Renal pelvis (tissue), 1 donor: ENCODE measurements at regions not wholly inside any gene's neighbourhood (a gene's known extent, or its start where the extent isn't known, plus 50 kb on each side); places are given as distances from the start of the nearest gene placed in this dataset.
A peak's percentile ranks its signal among the peaks of the same experiment; 100 is the strongest.
"Not testable (repeated sequence)": the region's sequence is repeated elsewhere in the genome, so short reads cannot be mapped to it uniquely, and the experiment has no call there.

Experiments
- DNase-seq: peaks from one replicate; pipeline ENCODE4 v3.0.0-alpha.2; 2013

GRCh38 chr5:56763711-56764466 is 51.5 kb upstream of the MAP3K1 start:
- DNase-seq: no peak

GRCh38 chr5:56763182-56763581 is 52.2 kb upstream of the MAP3K1 start:
- no peak for DNase-seq

- DNase-seq: no peak
Observed at GRCh38 chr5:56761151-56761885, 54.0 kb upstream of the MAP3K1 start.

- DNase-seq: no peak
Observed at GRCh38 chr5:56760723-56761122, 54.6 kb upstream of the MAP3K1 start.

- DNase-seq: no peak
Observed at GRCh38 chr5:56759521-56760216, 55.7 kb upstream of the MAP3K1 start.

GRCh38 chr5:56757077-56757476 is 58.3 kb upstream of the MAP3K1 start:
- no peak for DNase-seq

GRCh38 chr5:56755036-56755555 is 60.3 kb upstream of the MAP3K1 start:
- no peak for DNase-seq

GRCh38 chr5:56753588-56753987 is 61.8 kb upstream of the MAP3K1 start:
- not testable (repeated sequence) for DNase-seq

- DNase-seq: no peak
Observed at GRCh38 chr5:56751572-56752313, 63.6 kb upstream of the MAP3K1 start.

GRCh38 chr5:56749842-56750241 is 65.5 kb upstream of the MAP3K1 start:
- no peak for DNase-seq

- no peak for DNase-seq
Observed at GRCh38 chr5:56746553-56747339, 68.6 kb upstream of the MAP3K1 start.

- DNase-seq: no peak
Observed at GRCh38 chr5:56745864-56746263, 69.5 kb upstream of the MAP3K1 start.

GRCh38 chr5:56740868-56741267 is 74.5 kb upstream of the MAP3K1 start:
- DNase-seq: no peak

- DNase-seq: no peak
Observed at GRCh38 chr5:56739990-56740389, 75.4 kb upstream of the MAP3K1 start.

GRCh38 chr5:56737951-56738606 is 77.3 kb upstream of the MAP3K1 start:
- no peak for DNase-seq

GRCh38 chr5:56737002-56737621 is 78.2 kb upstream of the MAP3K1 start:
- no peak for DNase-seq

- peak; percentile 71 for DNase-seq
Observed at GRCh38 chr5:56735849-56736641, 79.3 kb upstream of the MAP3K1 start.

GRCh38 chr5:56734091-56734694 is 81.2 kb upstream of the MAP3K1 start:
- peak; percentile 57 for DNase-seq

GRCh38 chr5:56733580-56733979 is 81.8 kb upstream of the MAP3K1 start:
- DNase-seq: no peak
